ENCODE measurements at regions not wholly inside any gene's neighbourhood (a gene's known extent, or its start where the extent isn't known, plus 50 kb on each side); places are given as distances from the start of the nearest gene placed in this dataset.

- TF ChIP-seq CTCF (IDR thresholded peaks at IDR 0.05) (no peak), POLR2A (IDR thresholded peaks at IDR 0.05; ENCODE audit: low read depth) (no peak), POLR2AphosphoS5 (IDR thresholded peaks at IDR 0.05) (no peak)
Measured at GRCh38 chr9:81245254-81245956, 443.9 kb downstream of the TLE1 start.
